Liver (tissue), 8 donors: ENCODE measurements at regions not wholly inside any gene's neighbourhood (a gene's known extent, or its start where the extent isn't known, plus 50 kb on each side); places are given as distances from the start of the nearest gene placed in this dataset.
A peak's percentile ranks its signal among the peaks of the same experiment; 100 is the strongest.

ENCODE experiments used
- DNase-seq: peaks from one replicate; pipeline ENCODE4 v3.0.0-alpha.2; 2017; ENCODE audit warnings: low spot score
- H3K27ac ChIP-seq, 2 donors: one replicate each; pipeline ENCODE4 v1.7.0; 2013; ENCODE audit warnings: inconsistent platforms in 2 of 2, low read length in 2 of 2, control low read depth in 1 of 2, low read depth in 1 of 2, mild to moderate bottlenecking in 1 of 2
- H3K27me3 ChIP-seq, 4 donors: one replicate each; pipeline versions ENCODE4 v1.6.1 to v1.7.0; 2013; ENCODE audit warnings: low read length in 3 of 4, inconsistent platforms in 1 of 4, mild to moderate bottlenecking in 1 of 4, moderate library complexity in 1 of 4; ENCODE audit not compliant: control insufficient read depth in 4 of 4, insufficient read depth in 4 of 4
- H3K36me3 ChIP-seq, 4 donors: one replicate each; pipeline versions ENCODE4 v1.6.1 to v1.7.0; 2013; ENCODE audit warnings: low read length in 3 of 4, mild to moderate bottlenecking in 3 of 4, low read depth in 1 of 4, moderate library complexity in 1 of 4; ENCODE audit not compliant: control insufficient read depth in 4 of 4, insufficient read depth in 3 of 4
- H3K4me1 ChIP-seq, 4 donors: one replicate each; pipeline versions ENCODE4 v1.6.1 to v1.7.0; 2013; ENCODE audit warnings: low read length in 3 of 4, mild to moderate bottlenecking in 3 of 4, moderate library complexity in 1 of 4; ENCODE audit not compliant: control insufficient read depth in 4 of 4, insufficient read depth in 4 of 4
- H3K4me3 ChIP-seq, 3 donors: one replicate each; pipeline versions ENCODE4 v1.6.1 to v1.7.0; 2013; ENCODE audit warnings: low read length in 3 of 3, control low read depth in 1 of 3, low read depth in 1 of 3, mild to moderate bottlenecking in 1 of 3
- H3K9ac ChIP-seq, 2 donors: one replicate each; pipeline ENCODE4 v1.7.0; 2013; ENCODE audit warnings: low read length in 2 of 2, mild to moderate bottlenecking in 2 of 2, moderate library complexity in 2 of 2, control low read depth in 1 of 2, low read depth in 1 of 2
- H3K9me3 ChIP-seq, 4 donors: one replicate each; pipeline versions ENCODE4 v1.6.1 to v1.7.0; 2013; ENCODE audit warnings: low read length in 3 of 4; ENCODE audit not compliant: control insufficient read depth in 4 of 4
- ATF3 ChIP-seq: IDR thresholded peaks from 2 replicates; pipeline ENCODE4 v1.6.1; 2016; ENCODE audit warnings: antibody characterized with exemption
- CTCF ChIP-seq: fragments of 150-350 bp; IDR thresholded peaks from 2 replicates; pipeline ENCODE4 v1.5.1; 2017; ENCODE audit warnings: improper control_type of control experiment, low read depth, low read length; ENCODE audit not compliant: missing input control
- EGR1 ChIP-seq, 2 donors: IDR thresholded peaks; 2 replicates each; pipeline ENCODE4 v1.6.1; 2016 to 2018; ENCODE audit warnings: antibody characterized with exemption in 2 of 2, low read depth in 2 of 2
- FOXA1 ChIP-seq: IDR thresholded peaks from 2 replicates; pipeline ENCODE4 v1.6.1; 2016; ENCODE audit warnings: antibody characterized with exemption
- FOXA2 ChIP-seq: IDR thresholded peaks from 2 replicates; pipeline ENCODE4 v1.6.1; 2016; ENCODE audit warnings: antibody characterized with exemption
- GABPA ChIP-seq, 2 donors: IDR thresholded peaks in 1 of 2; conservative IDR thresholded peaks in 1 of 2; 2 replicates each; pipeline ENCODE4 v1.6.1; 2016; ENCODE audit warnings: antibody characterized with exemption in 2 of 2, mild to moderate bottlenecking in 1 of 2, moderate library complexity in 1 of 2
- HNF4A ChIP-seq, 2 donors: conservative IDR thresholded peaks; 2 replicates each; pipeline ENCODE4 v1.6.1; 2016; ENCODE audit warnings: antibody characterized with exemption in 2 of 2, mild to moderate bottlenecking in 2 of 2
- HNF4G ChIP-seq: IDR thresholded peaks from 2 replicates; pipeline ENCODE4 v1.6.1; 2016; ENCODE audit warnings: antibody characterized with exemption
- JUND ChIP-seq, 2 donors: IDR thresholded peaks; 2 replicates each; pipeline ENCODE4 v1.6.1; 2016; ENCODE audit warnings: antibody characterized with exemption in 2 of 2
- NR2F2 ChIP-seq: IDR thresholded peaks from 2 replicates; pipeline ENCODE4 v1.6.1; 2016; ENCODE audit warnings: antibody characterized with exemption
- RAD21 ChIP-seq, 2 donors: IDR thresholded peaks; 2 replicates each; pipeline ENCODE4 v1.6.1; 2016; ENCODE audit warnings: antibody characterized with exemption in 2 of 2, mild to moderate bottlenecking in 2 of 2
- RXRA ChIP-seq, 2 donors: IDR thresholded peaks; 2 replicates each; pipeline ENCODE4 v1.6.1; 2017 to 2018; ENCODE audit warnings: antibody characterized with exemption in 2 of 2, mild to moderate bottlenecking in 1 of 2
- SP1 ChIP-seq: IDR thresholded peaks from 2 replicates; pipeline ENCODE4 v1.6.1; 2018; ENCODE audit warnings: antibody characterized with exemption, mild to moderate bottlenecking
- TAF1 ChIP-seq: conservative IDR thresholded peaks from 2 replicates; pipeline ENCODE4 v1.6.1; 2016; ENCODE audit warnings: antibody characterized with exemption, mild to moderate bottlenecking
- YY1 ChIP-seq: IDR thresholded peaks from 2 replicates; pipeline ENCODE4 v1.6.1; 2016; ENCODE audit warnings: antibody characterized with exemption, mild to moderate bottlenecking
- WGBS: extraction: QIAGEN DNeasy Blood & Tissue Kit; methylation state at CpG from one replicate; pipeline ENCODE4 v1.1.7; 2013; 5-methylcytosine and 5-hydroxymethylcytosine counted together
- TF ChIP-seq, protein P1 (sequence below): IDR thresholded peaks from 2 replicates; pipeline ENCODE4 v1.6.1; 2016; ENCODE audit warnings: antibody characterized with exemption
- TF ChIP-seq, protein P2 (sequence below): IDR thresholded peaks from 2 replicates; pipeline ENCODE4 v1.6.1; 2016; ENCODE audit warnings: antibody characterized with exemption
- TF ChIP-seq, protein P3 (sequence below): IDR thresholded peaks from 2 replicates; pipeline ENCODE4 v1.6.1; 2016; ENCODE audit warnings: antibody characterized with exemption, mild to moderate bottlenecking
- donor health status: healthy.
- donor health status: healthy.
- donor health status: healthy.
- donor health status: healthy.
- donor health status: healthy.

DNA sequence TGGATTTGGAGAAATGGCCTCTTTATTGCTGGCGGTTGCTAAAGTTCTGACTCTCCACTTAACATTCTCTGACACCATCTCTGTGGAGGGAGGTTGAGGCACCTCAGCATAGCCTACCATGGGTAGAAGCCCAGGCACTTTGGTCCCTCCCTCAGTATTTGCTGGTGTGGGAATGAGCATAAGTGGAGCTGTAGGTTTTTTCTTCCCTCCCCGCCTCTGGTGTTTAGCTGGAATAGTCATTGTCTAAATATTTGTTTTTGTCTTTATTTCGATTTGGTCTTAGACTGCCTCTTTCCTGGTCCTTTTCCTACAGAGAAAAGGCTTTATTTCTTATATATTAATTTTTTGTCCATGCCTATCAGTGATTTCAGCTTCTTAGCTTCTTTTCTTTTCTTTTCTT is 203.4 kb upstream of the AGR3 start:
- no peak overlapping the region for H3K4me3 ChIP-seq
- no peaks in the 10 kb centered on the region for H3K27me3 ChIP-seq
- H3K4me1 ChIP-seq: peaks cover 4 to 10% (median 5%) of the 10 kb centered on the region in 4 donors
- no peak overlapping the region for H3K27ac ChIP-seq
- no peaks in the 10 kb centered on the region for H3K36me3 ChIP-seq
- H3K9ac ChIP-seq: no peak overlapping the region
- TF ChIP-seq GABPA (IDR thresholded peaks at IDR 0.05 in 1 of 2, conservative IDR thresholded peaks at IDR 0.05 in 1 of 2) (no peak), HNF4A (conservative IDR thresholded peaks at IDR 0.05) (no peak), RAD21 (IDR thresholded peaks at IDR 0.05) (peak in 1 of 2 donors; percentile 6)
- TF ChIP-seq, protein P1, sequence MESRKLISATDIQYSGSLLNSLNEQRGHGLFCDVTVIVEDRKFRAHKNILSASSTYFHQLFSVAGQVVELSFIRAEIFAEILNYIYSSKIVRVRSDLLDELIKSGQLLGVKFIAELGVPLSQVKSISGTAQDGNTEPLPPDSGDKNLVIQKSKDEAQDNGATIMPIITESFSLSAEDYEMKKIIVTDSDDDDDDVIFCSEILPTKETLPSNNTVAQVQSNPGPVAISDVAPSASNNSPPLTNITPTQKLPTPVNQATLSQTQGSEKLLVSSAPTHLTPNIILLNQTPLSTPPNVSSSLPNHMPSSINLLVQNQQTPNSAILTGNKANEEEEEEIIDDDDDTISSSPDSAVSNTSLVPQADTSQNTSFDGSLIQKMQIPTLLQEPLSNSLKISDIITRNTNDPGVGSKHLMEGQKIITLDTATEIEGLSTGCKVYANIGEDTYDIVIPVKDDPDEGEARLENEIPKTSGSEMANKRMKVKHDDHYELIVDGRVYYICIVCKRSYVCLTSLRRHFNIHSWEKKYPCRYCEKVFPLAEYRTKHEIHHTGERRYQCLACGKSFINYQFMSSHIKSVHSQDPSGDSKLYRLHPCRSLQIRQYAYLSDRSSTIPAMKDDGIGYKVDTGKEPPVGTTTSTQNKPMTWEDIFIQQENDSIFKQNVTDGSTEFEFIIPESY: no peak
- TF ChIP-seq, protein P2, sequence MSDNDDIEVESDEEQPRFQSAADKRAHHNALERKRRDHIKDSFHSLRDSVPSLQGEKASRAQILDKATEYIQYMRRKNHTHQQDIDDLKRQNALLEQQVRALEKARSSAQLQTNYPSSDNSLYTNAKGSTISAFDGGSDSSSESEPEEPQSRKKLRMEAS: no peak
- 54% methylated on average over 3 of the region's 3 CpGs for WGBS
- peaks cover 0 to 3% (median 1%) of the 10 kb centered on the region in 4 donors for H3K9me3 ChIP-seq
- no peak for DNase-seq

DNA sequence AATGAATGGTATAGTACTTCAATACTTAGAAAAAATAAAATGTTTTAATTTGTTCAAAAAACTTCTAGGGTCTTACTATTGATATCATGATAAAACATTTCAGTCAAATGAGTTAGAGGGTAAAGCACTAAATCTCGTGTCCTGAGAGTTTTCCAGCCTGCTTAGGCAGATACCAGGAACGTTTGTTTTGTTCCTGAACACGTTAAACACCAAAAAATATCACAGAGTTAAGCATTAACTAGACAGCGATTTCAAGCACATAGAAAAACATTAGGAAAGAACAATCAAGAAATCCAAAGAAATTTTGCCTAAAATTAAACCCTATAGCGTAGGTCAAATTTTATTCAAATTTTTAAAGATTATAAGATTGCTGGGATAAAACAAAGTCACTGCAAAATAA is 204.6 kb upstream of the AGR3 start:
- no peak for DNase-seq
- peak overlapping the region; percentile 54 to 61 for H3K27ac ChIP-seq
- H3K4me1 ChIP-seq: peaks cover 4 to 10% (median 5%) of the 10 kb centered on the region in 4 donors
- no peaks in the 10 kb centered on the region for H3K36me3 ChIP-seq
- 31% methylated on average over 5 of the region's 5 CpGs for WGBS
- H3K9me3 ChIP-seq: no peaks in the 10 kb centered on the region
- no peak overlapping the region for H3K4me3 ChIP-seq
- no peaks in the 10 kb centered on the region for H3K27me3 ChIP-seq
- TF ChIP-seq GABPA (IDR thresholded peaks at IDR 0.05 in 1 of 2, conservative IDR thresholded peaks at IDR 0.05 in 1 of 2) (no peak), FOXA1 (no peak), SP1 (peak; percentile 42), HNF4G (no peak), RXRA (IDR thresholded peaks at IDR 0.05) (peak in 1 of 2 donors; percentile 22), CTCF (no peak), ATF3 (no peak), YY1 (peak; percentile 49), TAF1 (no peak), NR2F2 (no peak), HNF4A (conservative IDR thresholded peaks at IDR 0.05) (peak; percentile 17 to 33), EGR1 (IDR thresholded peaks at IDR 0.05; ENCODE audit: low read depth in 2 of 2) (no peak), FOXA2 (no peak), JUND (IDR thresholded peaks at IDR 0.05) (no peak), RAD21 (IDR thresholded peaks at IDR 0.05) (peak; percentile 32 to 45)
- TF ChIP-seq, protein P1: peak; percentile 47
- TF ChIP-seq, protein P2: no peak
- TF ChIP-seq, protein P3, sequence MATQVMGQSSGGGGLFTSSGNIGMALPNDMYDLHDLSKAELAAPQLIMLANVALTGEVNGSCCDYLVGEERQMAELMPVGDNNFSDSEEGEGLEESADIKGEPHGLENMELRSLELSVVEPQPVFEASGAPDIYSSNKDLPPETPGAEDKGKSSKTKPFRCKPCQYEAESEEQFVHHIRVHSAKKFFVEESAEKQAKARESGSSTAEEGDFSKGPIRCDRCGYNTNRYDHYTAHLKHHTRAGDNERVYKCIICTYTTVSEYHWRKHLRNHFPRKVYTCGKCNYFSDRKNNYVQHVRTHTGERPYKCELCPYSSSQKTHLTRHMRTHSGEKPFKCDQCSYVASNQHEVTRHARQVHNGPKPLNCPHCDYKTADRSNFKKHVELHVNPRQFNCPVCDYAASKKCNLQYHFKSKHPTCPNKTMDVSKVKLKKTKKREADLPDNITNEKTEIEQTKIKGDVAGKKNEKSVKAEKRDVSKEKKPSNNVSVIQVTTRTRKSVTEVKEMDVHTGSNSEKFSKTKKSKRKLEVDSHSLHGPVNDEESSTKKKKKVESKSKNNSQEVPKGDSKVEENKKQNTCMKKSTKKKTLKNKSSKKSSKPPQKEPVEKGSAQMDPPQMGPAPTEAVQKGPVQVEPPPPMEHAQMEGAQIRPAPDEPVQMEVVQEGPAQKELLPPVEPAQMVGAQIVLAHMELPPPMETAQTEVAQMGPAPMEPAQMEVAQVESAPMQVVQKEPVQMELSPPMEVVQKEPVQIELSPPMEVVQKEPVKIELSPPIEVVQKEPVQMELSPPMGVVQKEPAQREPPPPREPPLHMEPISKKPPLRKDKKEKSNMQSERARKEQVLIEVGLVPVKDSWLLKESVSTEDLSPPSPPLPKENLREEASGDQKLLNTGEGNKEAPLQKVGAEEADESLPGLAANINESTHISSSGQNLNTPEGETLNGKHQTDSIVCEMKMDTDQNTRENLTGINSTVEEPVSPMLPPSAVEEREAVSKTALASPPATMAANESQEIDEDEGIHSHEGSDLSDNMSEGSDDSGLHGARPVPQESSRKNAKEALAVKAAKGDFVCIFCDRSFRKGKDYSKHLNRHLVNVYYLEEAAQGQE: no peak
- H3K9ac ChIP-seq: no peak overlapping the region
